IMR-90 (cell line): ENCODE measurements at regions not wholly inside any gene's neighbourhood (a gene's known extent, or its start where the extent isn't known, plus 50 kb on each side); places are given as distances from the start of the nearest gene placed in this dataset.

Experiments
- ATAC-seq: fragments of 200-7000 bp; cut with Tn5 transposase; 2 replicates; pipeline ENCODE4 v1.9.1; 2020; ENCODE audit warnings: low read depth, mild to moderate bottlenecking, moderate library complexity
- BruUV-seq: library from RNA; stranded (reverse); fragments of 400-500 nt; replicated peaks from 2 replicates; lab custom pipeline; 2021; lab: Mats Ljungman, UMichigan
- CTCF ChIA-PET: fragments of 300-600 bp; formaldehyde crosslinking; extraction: SDS; loops from one replicate; lab custom pipeline; 2021; ENCODE audit warnings: antibody characterized with exemption; lab: Yijun Ruan, JAX
- POLR2A ChIA-PET: fragments of 300-600 bp; sonication (Branson Sonifier 250); formaldehyde crosslinking; loops from one replicate; lab custom pipeline; 2022; ENCODE audit warnings: antibody characterized with exemption; ENCODE audit not compliant: unreplicated experiment; lab: Charles Lee
- DNase-seq: peaks from one replicate; pipeline ENCODE4 v3.0.0; 2013
- H2AFZ ChIP-seq: replicated peaks from 2 replicates; pipeline ENCODE3; 2013; ENCODE audit warnings: low read length, mild to moderate bottlenecking; ENCODE audit not compliant: poor library complexity
- H2AK5ac ChIP-seq: 2 replicates; pipeline ENCODE4 v1.6.1; 2013; ENCODE audit warnings: low read depth, low read length, inconsistent platforms
- H2AK9ac ChIP-seq: replicated peaks from 2 replicates; pipeline ENCODE3; 2013; ENCODE audit warnings: mild to moderate bottlenecking, low read depth, low read length, moderate library complexity; ENCODE audit not compliant: poor library complexity
- H2BK120ac ChIP-seq: 2 replicates; pipeline ENCODE4 v1.6.1; 2013; ENCODE audit warnings: low read depth, low read length, inconsistent platforms
- H2BK15ac ChIP-seq: 3 replicates; pipeline ENCODE4 v1.6.1; 2013; ENCODE audit warnings: low read depth, low read length, inconsistent platforms
- H2BK20ac ChIP-seq: 2 replicates; pipeline ENCODE4 v1.6.1; 2013; ENCODE audit warnings: low read depth, mild to moderate bottlenecking, inconsistent platforms, low read length, moderate library complexity
- H2BK5ac ChIP-seq: 2 replicates; pipeline ENCODE4 v1.6.1; 2013; ENCODE audit warnings: mild to moderate bottlenecking, low read depth, low read length, inconsistent platforms; ENCODE audit not compliant: poor library complexity, severe bottlenecking
- H3K14ac ChIP-seq: replicated peaks from 2 replicates; pipeline ENCODE4 v1.6.1; 2013; ENCODE audit warnings: low read depth, low read length, inconsistent platforms
- H3K18ac ChIP-seq: 2 replicates; pipeline ENCODE4 v1.6.1; 2013; ENCODE audit warnings: low read depth, low read length, control low read depth
- H3K23ac ChIP-seq: 2 replicates; pipeline ENCODE4 v1.6.1; 2013; ENCODE audit warnings: low read depth, low read length, inconsistent platforms
- H3K27ac ChIP-seq: 2 replicates; pipeline ENCODE4 v1.5.1; 2013; ENCODE audit warnings: mild to moderate bottlenecking, control low read depth, low read length; ENCODE audit not compliant: insufficient read depth
- H3K27me3 ChIP-seq: 2 replicates; pipeline ENCODE4 v1.6.1; 2013; ENCODE audit warnings: low read length; ENCODE audit not compliant: control insufficient read depth, insufficient read depth
- H3K36me3 ChIP-seq: 2 replicates; pipeline ENCODE4 v1.6.1; 2013; ENCODE audit warnings: low read length, mixed read lengths; ENCODE audit not compliant: control insufficient read depth, insufficient read depth
- H3K4ac ChIP-seq: 2 replicates; pipeline ENCODE4 v1.6.1; 2013; ENCODE audit warnings: low read depth, low read length, inconsistent platforms
- H3K4me1 ChIP-seq: 2 replicates; pipeline ENCODE4 v1.6.1; 2013; ENCODE audit warnings: low read length, mixed read lengths; ENCODE audit not compliant: control insufficient read depth, insufficient read depth
- H3K4me2 ChIP-seq: 2 replicates; pipeline ENCODE4 v1.6.1; 2013; ENCODE audit warnings: low read depth, mild to moderate bottlenecking, control low read depth, low read length, moderate library complexity
- H3K4me3 ChIP-seq: 2 replicates; pipeline ENCODE4 v1.5.1; 2013; ENCODE audit warnings: low read depth, mild to moderate bottlenecking, control low read depth, low read length, moderate library complexity; ENCODE audit not compliant: insufficient read depth
- H3K56ac ChIP-seq: 2 replicates; pipeline ENCODE4 v1.6.1; 2013; ENCODE audit warnings: low read length, inconsistent platforms; ENCODE audit not compliant: insufficient read depth; ENCODE audit errors: extremely low read depth
- H3K79me1 ChIP-seq, 2 experiments: 2 replicates each; pipeline ENCODE4 v1.6.1; 2013; ENCODE audit warnings: low read length in 2 of 2, inconsistent platforms in 1 of 2, low read depth in 1 of 2
- H3K9ac ChIP-seq: 2 replicates; pipeline ENCODE4 v1.6.1; 2013; ENCODE audit warnings: low read depth, low read length, control low read depth
- H3K9me1 ChIP-seq: 2 replicates; pipeline ENCODE4 v1.6.1; 2013; ENCODE audit warnings: low read length, inconsistent platforms; ENCODE audit not compliant: insufficient read depth
- H3K9me3 ChIP-seq: 2 replicates; pipeline ENCODE4 v1.6.1; 2013; ENCODE audit warnings: low read length; ENCODE audit not compliant: control insufficient read depth, insufficient read depth
- H4K20me1 ChIP-seq: 2 replicates; pipeline ENCODE4 v1.6.1; 2013; ENCODE audit warnings: low read length, inconsistent platforms; ENCODE audit not compliant: insufficient read depth
- H4K5ac ChIP-seq: 2 replicates; pipeline ENCODE4 v1.6.1; 2013; ENCODE audit warnings: mild to moderate bottlenecking, low read depth, low read length, control low read depth
- H4K8ac ChIP-seq, 2 experiments: 2 replicates each; pipeline ENCODE4 v1.6.1; 2013; ENCODE audit warnings: low read depth in 2 of 2, low read length in 2 of 2, control low read depth in 1 of 2, inconsistent platforms in 1 of 2
- H4K91ac ChIP-seq: 2 replicates; pipeline ENCODE4 v1.6.1; 2013; ENCODE audit warnings: low read depth, low read length, inconsistent platforms; ENCODE audit not compliant: insufficient read depth
- BHLHE40 ChIP-seq: fragments of 150-350 bp; IDR thresholded peaks from 2 replicates; pipeline ENCODE4 v1.6.1; 2016; ENCODE audit warnings: mild to moderate bottlenecking, low read depth, low read length
- CEBPB ChIP-seq: IDR thresholded peaks from 2 replicates; pipeline ENCODE4 v1.6.1; 2012; ENCODE audit warnings: low read depth, low read length, improper control_type of control experiment
- CHD1 ChIP-seq: IDR thresholded peaks from 2 replicates; pipeline ENCODE4 v1.6.1; 2012; ENCODE audit warnings: low read depth, low read length, improper control_type of control experiment
- CTCF ChIP-seq: conservative IDR thresholded peaks from 2 replicates; pipeline ENCODE4 v1.5.1; 2012; ENCODE audit warnings: mild to moderate bottlenecking, low read depth, low read length, improper control_type of control experiment
- MAFK ChIP-seq: IDR thresholded peaks from 2 replicates; pipeline ENCODE4 v1.6.1; 2012; ENCODE audit warnings: low read depth, low read length, improper control_type of control experiment
- NFE2L2 ChIP-seq: fragments of 150-350 bp; IDR thresholded peaks from 2 replicates; pipeline ENCODE4 v1.6.1; 2016; ENCODE audit warnings: low read depth, mild to moderate bottlenecking, low read length
- POLR2A ChIP-seq: IDR thresholded peaks from 2 replicates; pipeline ENCODE4 v1.6.1; 2012; ENCODE audit warnings: mild to moderate bottlenecking, low read depth, low read length
- RCOR1 ChIP-seq: IDR thresholded peaks from 2 replicates; pipeline ENCODE4 v1.6.1; 2012; ENCODE audit warnings: mild to moderate bottlenecking, low read length, improper control_type of control experiment; ENCODE audit not compliant: insufficient replicate concordance
- RFX5 ChIP-seq: IDR thresholded peaks from 2 replicates; pipeline ENCODE4 v1.8.0; 2012; ENCODE audit warnings: low read depth, mild to moderate bottlenecking, low read length, moderate library complexity
- WGBS, 2 experiments: methylation state at CpG; one replicate each; pipeline versions ENCODE4 v1.1.5 to v1.1.7; 2013; ENCODE audit warnings: missing lambda C conversion rate in 2 of 2; ENCODE audit not compliant: insufficient read length in 1 of 2; ENCODE audit errors: extremely low coverage in 2 of 2; 5-methylcytosine and 5-hydroxymethylcytosine counted together
- dilution Hi-C: fragments of 300-500 bp; cut with HindIII; formaldehyde crosslinking; loops from one replicate; pipeline ENCODE4 v1.14.3; 2018; ENCODE audit warnings: low sequenced_read_pairs; ENCODE audit not compliant: unreplicated experiment
- in situ Hi-C: fragments of 300-500 bp; cut with MboI; formaldehyde crosslinking; loops from 3 replicates; pipeline ENCODE4 v1.14.3; 2019; ENCODE audit warnings: low sequenced_read_pairs, inconsistent platforms, mixed read lengths
- intact Hi-C: fragments of 100-400 bp; cut with micrococcal nuclease; formaldehyde crosslinking; loops from 2 replicates; pipeline ENCODE4 v1.10.0; 2022

GRCh38 chr3:34175636-34176176 is 377.3 kb downstream of the PDCD6IP start:
- Histone ChIP-seq H2BK20ac (no peak overlapping the region), H3K14ac (no peak overlapping the region), H3K9me3 (no peaks in the 10 kb centered on the region), H2BK15ac (no peak overlapping the region), H3K79me1 (no peaks in the 10 kb centered on the region), H3K27me3 (no peaks in the 10 kb centered on the region), H3K9ac (no peak overlapping the region), H3K4me2 (no peak overlapping the region), H3K4me1 (no peaks in the 10 kb centered on the region), H3K18ac (no peak overlapping the region), H3K36me3 (no peaks in the 10 kb centered on the region), H3K27ac (no peak overlapping the region), H4K91ac (no peak overlapping the region), H2AK9ac (no peak overlapping the region), H3K4me3 (no peak overlapping the region), H2BK5ac (no peak overlapping the region), H2AK5ac (no peak overlapping the region), H4K20me1 (no peaks in the 10 kb centered on the region), H3K9me1 (no peaks in the 10 kb centered on the region), H4K5ac (no peak overlapping the region), H3K4ac (no peak overlapping the region), H2BK120ac (no peak overlapping the region), H3K56ac (no peak overlapping the region), H4K8ac (no peak overlapping the region), H3K23ac (no peak overlapping the region), H2AFZ (no peak overlapping the region)
- ChIA-PET CTCF (no interaction called here), POLR2A (no interaction called here)
- intact Hi-C loops: no loop called here
- dilution Hi-C loops: no loop called here
- in situ Hi-C loops: no loop called here
- DNase-seq: no peak
- no peak for TF ChIP-seq CEBPB
- TF ChIP-seq CHD1: no peak
- TF ChIP-seq POLR2A: no peak
- no peak for TF ChIP-seq BHLHE40
- no peak for TF ChIP-seq NFE2L2
- no peak for TF ChIP-seq RFX5
- no peak for TF ChIP-seq RCOR1
- no peak for TF ChIP-seq MAFK
- TF ChIP-seq CTCF: no peak
- no CpG with 5 or more reads among the region's 2 CpGs for whole genome bisulfite sequencing, 2 experiments
- no peak for ATAC-seq
- no TSS peak for BruUV-seq
